GM18517 (cell line): ENCODE measurements at regions not wholly inside any gene's neighbourhood (a gene's known extent, or its start where the extent isn't known, plus 50 kb on each side); places are given as distances from the start of the nearest gene placed in this dataset.

ENCODE experiments used
- ATAC-seq: cut with Tn5 transposase; IDR thresholded peaks from one replicate; pipeline ENCODE4 v1.9.1; 2021; ENCODE audit warnings: mild to moderate bottlenecking, moderate library complexity; ENCODE audit not compliant: unreplicated experiment

- ATAC-seq = no peak
Measured at GRCh38 chr2:76584474-76584873, 873.8 kb upstream of the GCFC2 start.

- no peak for ATAC-seq
Measured at GRCh38 chr2:76579911-76580310, 869.2 kb upstream of the GCFC2 start.

GRCh38 chr2:76572981-76573380 is 862.3 kb upstream of the GCFC2 start:
- ATAC-seq = no peak

GRCh38 chr2:76569819-76570218 is 859.1 kb upstream of the GCFC2 start:
- no peak for ATAC-seq

- no peak for ATAC-seq
Measured at GRCh38 chr2:76567478-76567877, 856.8 kb upstream of the GCFC2 start.

GRCh38 chr2:76564734-76565133 is 854.0 kb upstream of the GCFC2 start:
- no peak for ATAC-seq

GRCh38 chr2:76563730-76564129 is 853.0 kb upstream of the GCFC2 start:
- ATAC-seq = no peak

- no peak for ATAC-seq
Measured at GRCh38 chr2:76558157-76558556, 847.4 kb upstream of the GCFC2 start.

- ATAC-seq = no peak
Measured at GRCh38 chr2:76556018-76556417, 845.3 kb upstream of the GCFC2 start.

- no peak for ATAC-seq
Measured at GRCh38 chr2:76546207-76546606, 835.5 kb upstream of the GCFC2 start.

GRCh38 chr2:76544901-76545300 is 834.2 kb upstream of the GCFC2 start:
- ATAC-seq = no peak

GRCh38 chr2:76517574-76517909 is 806.8 kb upstream of the GCFC2 start:
- no peak for ATAC-seq

- ATAC-seq = no peak
Measured at GRCh38 chr2:76516861-76517573, 806.3 kb upstream of the GCFC2 start.

- no peak for ATAC-seq
Measured at GRCh38 chr2:76512201-76512820, 801.6 kb upstream of the GCFC2 start.

- no peak for ATAC-seq
Measured at GRCh38 chr2:76506538-76506937, 795.8 kb upstream of the GCFC2 start.

- ATAC-seq = no peak
Measured at GRCh38 chr2:76501641-76502040, 790.9 kb upstream of the GCFC2 start.

- ATAC-seq = no peak
Measured at GRCh38 chr2:76498360-76498759, 787.6 kb upstream of the GCFC2 start.

GRCh38 chr2:76491503-76491902 is 780.8 kb upstream of the GCFC2 start:
- no peak for ATAC-seq

GRCh38 chr2:76478266-76479035 is 767.7 kb upstream of the GCFC2 start:
- ATAC-seq = no peak

GRCh38 chr2:76472946-76473345 is 762.2 kb upstream of the GCFC2 start:
- ATAC-seq = no peak

GRCh38 chr2:76469066-76469465 is 758.4 kb upstream of the GCFC2 start:
- ATAC-seq = no peak

- no peak for ATAC-seq
Measured at GRCh38 chr2:76467326-76467725, 756.6 kb upstream of the GCFC2 start.
